ENCODE measurements at regions not wholly inside any gene's neighbourhood (a gene's known extent, or its start where the extent isn't known, plus 50 kb on each side); places are given as distances from the start of the nearest gene placed in this dataset.

DNA sequence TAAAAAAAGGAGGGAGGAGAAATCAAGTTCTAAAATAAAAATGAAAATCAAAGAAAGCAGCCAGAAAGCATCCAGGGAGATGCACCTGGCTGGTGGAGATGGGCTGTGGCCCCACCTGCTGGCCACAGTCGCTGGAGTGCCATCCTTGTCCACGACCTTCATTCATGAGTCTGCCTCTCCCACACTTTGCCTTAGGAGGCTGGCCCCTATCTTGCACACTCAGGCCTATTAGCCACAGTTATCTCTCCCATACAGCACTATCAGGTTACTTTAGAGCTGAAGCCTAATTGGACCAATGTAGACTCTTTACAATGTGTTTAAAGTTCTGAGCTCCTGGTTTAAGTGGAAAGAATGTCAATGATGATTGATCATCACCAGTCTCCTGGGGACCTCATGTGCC, 392.0 kb upstream of the RORA start:
- Mint-ChIP-seq H3K9me3 (peaks cover 17% of the 10 kb centered on the region), H3K4me1 (peaks cover 10% of the 10 kb centered on the region), H3K27ac (no peak overlapping the region), H3K36me3 (0 out of 2 replicates have a peak, but pooled peaks cover 2% of the 10 kb centered on the region), H3K27me3 (ENCODE audit: low read depth) (no peaks in the 10 kb centered on the region), H3K4me3 (no peak overlapping the region)
- ATAC-seq (peak; percentile 95), DNase-seq (ENCODE audit: low spot score) (peak; percentile 57)
- ChIA-PET POLR2A (no interaction called here), CTCF (interaction anchor here (0.7 to 5.7 kb wide), 14 partner anchors 23 to 510 kb away, joined by 3 to 33 read pairs (median 7); no protein-coding TSS in a partner anchor)
- TF ChIP-seq ZNF232 (CRISPR knock-in tag; IDR thresholded peaks at IDR 0.05) = no peak
- TF ChIP-seq, protein P1, sequence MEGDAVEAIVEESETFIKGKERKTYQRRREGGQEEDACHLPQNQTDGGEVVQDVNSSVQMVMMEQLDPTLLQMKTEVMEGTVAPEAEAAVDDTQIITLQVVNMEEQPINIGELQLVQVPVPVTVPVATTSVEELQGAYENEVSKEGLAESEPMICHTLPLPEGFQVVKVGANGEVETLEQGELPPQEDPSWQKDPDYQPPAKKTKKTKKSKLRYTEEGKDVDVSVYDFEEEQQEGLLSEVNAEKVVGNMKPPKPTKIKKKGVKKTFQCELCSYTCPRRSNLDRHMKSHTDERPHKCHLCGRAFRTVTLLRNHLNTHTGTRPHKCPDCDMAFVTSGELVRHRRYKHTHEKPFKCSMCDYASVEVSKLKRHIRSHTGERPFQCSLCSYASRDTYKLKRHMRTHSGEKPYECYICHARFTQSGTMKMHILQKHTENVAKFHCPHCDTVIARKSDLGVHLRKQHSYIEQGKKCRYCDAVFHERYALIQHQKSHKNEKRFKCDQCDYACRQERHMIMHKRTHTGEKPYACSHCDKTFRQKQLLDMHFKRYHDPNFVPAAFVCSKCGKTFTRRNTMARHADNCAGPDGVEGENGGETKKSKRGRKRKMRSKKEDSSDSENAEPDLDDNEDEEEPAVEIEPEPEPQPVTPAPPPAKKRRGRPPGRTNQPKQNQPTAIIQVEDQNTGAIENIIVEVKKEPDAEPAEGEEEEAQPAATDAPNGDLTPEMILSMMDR (IDR thresholded peaks at IDR 0.05) = peak; percentile 65
- TF ChIP-seq NR2C2 (CRISPR knock-in tag; IDR thresholded peaks at IDR 0.05) = no peak
- TF ChIP-seq, protein P2, sequence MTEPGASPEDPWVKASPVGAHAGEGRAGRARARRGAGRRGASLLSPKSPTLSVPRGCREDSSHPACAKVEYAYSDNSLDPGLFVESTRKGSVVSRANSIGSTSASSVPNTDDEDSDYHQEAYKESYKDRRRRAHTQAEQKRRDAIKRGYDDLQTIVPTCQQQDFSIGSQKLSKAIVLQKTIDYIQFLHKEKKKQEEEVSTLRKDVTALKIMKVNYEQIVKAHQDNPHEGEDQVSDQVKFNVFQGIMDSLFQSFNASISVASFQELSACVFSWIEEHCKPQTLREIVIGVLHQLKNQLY (CRISPR knock-in tag; IDR thresholded peaks at IDR 0.05) = no peak

DNA sequence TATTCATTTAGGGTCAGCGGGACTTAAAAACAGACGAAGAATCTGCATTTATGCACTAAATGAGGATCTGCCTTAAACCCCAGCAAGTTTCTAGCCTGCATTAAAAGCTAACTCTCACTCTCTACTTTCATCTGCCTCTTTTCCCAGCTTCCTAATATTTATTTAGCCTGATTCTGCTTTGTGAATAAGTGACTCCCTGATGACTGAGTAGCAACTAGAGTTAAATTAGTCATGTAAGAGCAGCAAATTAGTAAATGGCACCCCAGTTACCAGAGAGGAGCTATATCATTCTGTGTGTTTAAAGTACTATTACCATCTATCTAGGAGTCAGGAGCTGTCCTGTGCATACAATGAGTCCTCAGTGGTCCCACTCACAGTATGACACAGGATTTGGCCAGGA, 391.0 kb upstream of the RORA start:
- Mint-ChIP-seq H3K9me3 (peaks cover 18% of the 10 kb centered on the region), H3K27ac (no peak overlapping the region), H3K27me3 (ENCODE audit: low read depth) (no peaks in the 10 kb centered on the region), H3K4me1 (peaks cover 10% of the 10 kb centered on the region), H3K36me3 (0 out of 2 replicates have a peak, but pooled peaks cover 2% of the 10 kb centered on the region), H3K4me3 (no peak overlapping the region)
- ATAC-seq (no peak), DNase-seq (ENCODE audit: low spot score) (no peak)
- CTCF ChIA-PET = interaction anchor here (0.6 to 5.7 kb wide), 13 partner anchors 28 to 501 kb away, joined by 3 to 33 read pairs (median 7); partner anchors contain the start of gene RORA
- POLR2A ChIA-PET = no interaction called here
- TF ChIP-seq, protein P3, sequence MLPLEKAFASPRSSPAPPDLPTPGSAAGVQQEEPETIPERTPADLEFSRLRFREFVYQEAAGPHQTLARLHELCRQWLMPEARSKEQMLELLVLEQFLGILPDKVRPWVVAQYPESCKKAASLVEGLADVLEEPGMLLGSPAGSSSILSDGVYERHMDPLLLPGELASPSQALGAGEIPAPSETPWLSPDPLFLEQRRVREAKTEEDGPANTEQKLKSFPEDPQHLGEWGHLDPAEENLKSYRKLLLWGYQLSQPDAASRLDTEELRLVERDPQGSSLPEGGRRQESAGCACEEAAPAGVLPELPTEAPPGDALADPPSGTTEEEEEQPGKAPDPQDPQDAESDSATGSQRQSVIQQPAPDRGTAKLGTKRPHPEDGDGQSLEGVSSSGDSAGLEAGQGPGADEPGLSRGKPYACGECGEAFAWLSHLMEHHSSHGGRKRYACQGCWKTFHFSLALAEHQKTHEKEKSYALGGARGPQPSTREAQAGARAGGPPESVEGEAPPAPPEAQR (CRISPR knock-in tag; IDR thresholded peaks at IDR 0.05) = no peak
- no peak for TF ChIP-seq TP53 (CRISPR knock-in tag; IDR thresholded peaks at IDR 0.05)
- no peak for TF ChIP-seq ELF4 (CRISPR knock-in tag; IDR thresholded peaks at IDR 0.05; ENCODE audit: low read depth)
- no peak for TF ChIP-seq SMAD3 (CRISPR knock-in tag; IDR thresholded peaks at IDR 0.05; ENCODE audit: borderline replicate concordance)
- TF ChIP-seq CREB1 (CRISPR knock-in tag; IDR thresholded peaks at IDR 0.05) = no peak
- TF ChIP-seq, protein P4, sequence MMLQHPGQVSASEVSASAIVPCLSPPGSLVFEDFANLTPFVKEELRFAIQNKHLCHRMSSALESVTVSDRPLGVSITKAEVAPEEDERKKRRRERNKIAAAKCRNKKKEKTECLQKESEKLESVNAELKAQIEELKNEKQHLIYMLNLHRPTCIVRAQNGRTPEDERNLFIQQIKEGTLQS (CRISPR knock-in tag; conservative IDR thresholded peaks at IDR 0.05) = no peak
- no peak for TF ChIP-seq ZNF396 (CRISPR knock-in tag; IDR thresholded peaks at IDR 0.05; ENCODE audit: borderline replicate concordance)
- no peak for TF ChIP-seq GTF2I (CRISPR knock-in tag; conservative IDR thresholded peaks at IDR 0.05)
- TF ChIP-seq, protein P5, sequence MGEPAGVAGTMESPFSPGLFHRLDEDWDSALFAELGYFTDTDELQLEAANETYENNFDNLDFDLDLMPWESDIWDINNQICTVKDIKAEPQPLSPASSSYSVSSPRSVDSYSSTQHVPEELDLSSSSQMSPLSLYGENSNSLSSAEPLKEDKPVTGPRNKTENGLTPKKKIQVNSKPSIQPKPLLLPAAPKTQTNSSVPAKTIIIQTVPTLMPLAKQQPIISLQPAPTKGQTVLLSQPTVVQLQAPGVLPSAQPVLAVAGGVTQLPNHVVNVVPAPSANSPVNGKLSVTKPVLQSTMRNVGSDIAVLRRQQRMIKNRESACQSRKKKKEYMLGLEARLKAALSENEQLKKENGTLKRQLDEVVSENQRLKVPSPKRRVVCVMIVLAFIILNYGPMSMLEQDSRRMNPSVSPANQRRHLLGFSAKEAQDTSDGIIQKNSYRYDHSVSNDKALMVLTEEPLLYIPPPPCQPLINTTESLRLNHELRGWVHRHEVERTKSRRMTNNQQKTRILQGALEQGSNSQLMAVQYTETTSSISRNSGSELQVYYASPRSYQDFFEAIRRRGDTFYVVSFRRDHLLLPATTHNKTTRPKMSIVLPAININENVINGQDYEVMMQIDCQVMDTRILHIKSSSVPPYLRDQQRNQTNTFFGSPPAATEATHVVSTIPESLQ (CRISPR knock-in tag; IDR thresholded peaks at IDR 0.05) = no peak
- TF ChIP-seq, protein P6, sequence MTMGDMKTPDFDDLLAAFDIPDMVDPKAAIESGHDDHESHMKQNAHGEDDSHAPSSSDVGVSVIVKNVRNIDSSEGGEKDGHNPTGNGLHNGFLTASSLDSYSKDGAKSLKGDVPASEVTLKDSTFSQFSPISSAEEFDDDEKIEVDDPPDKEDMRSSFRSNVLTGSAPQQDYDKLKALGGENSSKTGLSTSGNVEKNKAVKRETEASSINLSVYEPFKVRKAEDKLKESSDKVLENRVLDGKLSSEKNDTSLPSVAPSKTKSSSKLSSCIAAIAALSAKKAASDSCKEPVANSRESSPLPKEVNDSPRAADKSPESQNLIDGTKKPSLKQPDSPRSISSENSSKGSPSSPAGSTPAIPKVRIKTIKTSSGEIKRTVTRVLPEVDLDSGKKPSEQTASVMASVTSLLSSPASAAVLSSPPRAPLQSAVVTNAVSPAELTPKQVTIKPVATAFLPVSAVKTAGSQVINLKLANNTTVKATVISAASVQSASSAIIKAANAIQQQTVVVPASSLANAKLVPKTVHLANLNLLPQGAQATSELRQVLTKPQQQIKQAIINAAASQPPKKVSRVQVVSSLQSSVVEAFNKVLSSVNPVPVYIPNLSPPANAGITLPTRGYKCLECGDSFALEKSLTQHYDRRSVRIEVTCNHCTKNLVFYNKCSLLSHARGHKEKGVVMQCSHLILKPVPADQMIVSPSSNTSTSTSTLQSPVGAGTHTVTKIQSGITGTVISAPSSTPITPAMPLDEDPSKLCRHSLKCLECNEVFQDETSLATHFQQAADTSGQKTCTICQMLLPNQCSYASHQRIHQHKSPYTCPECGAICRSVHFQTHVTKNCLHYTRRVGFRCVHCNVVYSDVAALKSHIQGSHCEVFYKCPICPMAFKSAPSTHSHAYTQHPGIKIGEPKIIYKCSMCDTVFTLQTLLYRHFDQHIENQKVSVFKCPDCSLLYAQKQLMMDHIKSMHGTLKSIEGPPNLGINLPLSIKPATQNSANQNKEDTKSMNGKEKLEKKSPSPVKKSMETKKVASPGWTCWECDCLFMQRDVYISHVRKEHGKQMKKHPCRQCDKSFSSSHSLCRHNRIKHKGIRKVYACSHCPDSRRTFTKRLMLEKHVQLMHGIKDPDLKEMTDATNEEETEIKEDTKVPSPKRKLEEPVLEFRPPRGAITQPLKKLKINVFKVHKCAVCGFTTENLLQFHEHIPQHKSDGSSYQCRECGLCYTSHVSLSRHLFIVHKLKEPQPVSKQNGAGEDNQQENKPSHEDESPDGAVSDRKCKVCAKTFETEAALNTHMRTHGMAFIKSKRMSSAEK (CRISPR knock-in tag; IDR thresholded peaks at IDR 0.05; ENCODE audit: borderline replicate concordance) = no peak
- TF ChIP-seq FOXP1 (CRISPR knock-in tag; IDR thresholded peaks at IDR 0.05; ENCODE audit: borderline replicate concordance) = no peak
- TF ChIP-seq, protein P7, sequence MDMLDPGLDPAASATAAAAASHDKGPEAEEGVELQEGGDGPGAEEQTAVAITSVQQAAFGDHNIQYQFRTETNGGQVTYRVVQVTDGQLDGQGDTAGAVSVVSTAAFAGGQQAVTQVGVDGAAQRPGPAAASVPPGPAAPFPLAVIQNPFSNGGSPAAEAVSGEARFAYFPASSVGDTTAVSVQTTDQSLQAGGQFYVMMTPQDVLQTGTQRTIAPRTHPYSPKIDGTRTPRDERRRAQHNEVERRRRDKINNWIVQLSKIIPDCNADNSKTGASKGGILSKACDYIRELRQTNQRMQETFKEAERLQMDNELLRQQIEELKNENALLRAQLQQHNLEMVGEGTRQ (CRISPR knock-in tag; IDR thresholded peaks at IDR 0.05) = no peak
- TF ChIP-seq, protein P8, sequence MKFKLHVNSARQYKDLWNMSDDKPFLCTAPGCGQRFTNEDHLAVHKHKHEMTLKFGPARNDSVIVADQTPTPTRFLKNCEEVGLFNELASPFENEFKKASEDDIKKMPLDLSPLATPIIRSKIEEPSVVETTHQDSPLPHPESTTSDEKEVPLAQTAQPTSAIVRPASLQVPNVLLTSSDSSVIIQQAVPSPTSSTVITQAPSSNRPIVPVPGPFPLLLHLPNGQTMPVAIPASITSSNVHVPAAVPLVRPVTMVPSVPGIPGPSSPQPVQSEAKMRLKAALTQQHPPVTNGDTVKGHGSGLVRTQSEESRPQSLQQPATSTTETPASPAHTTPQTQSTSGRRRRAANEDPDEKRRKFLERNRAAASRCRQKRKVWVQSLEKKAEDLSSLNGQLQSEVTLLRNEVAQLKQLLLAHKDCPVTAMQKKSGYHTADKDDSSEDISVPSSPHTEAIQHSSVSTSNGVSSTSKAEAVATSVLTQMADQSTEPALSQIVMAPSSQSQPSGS (CRISPR knock-in tag; IDR thresholded peaks at IDR 0.05; ENCODE audit: borderline replicate concordance, low read depth) = no peak
- no peak for TF ChIP-seq NFE2L1 (CRISPR knock-in tag; IDR thresholded peaks at IDR 0.05)

All from WTC11 (cell line).